ENCODE measurements at regions not wholly inside any gene's neighbourhood (a gene's known extent, or its start where the extent isn't known, plus 50 kb on each side); places are given as distances from the start of the nearest gene placed in this dataset.

DNA sequence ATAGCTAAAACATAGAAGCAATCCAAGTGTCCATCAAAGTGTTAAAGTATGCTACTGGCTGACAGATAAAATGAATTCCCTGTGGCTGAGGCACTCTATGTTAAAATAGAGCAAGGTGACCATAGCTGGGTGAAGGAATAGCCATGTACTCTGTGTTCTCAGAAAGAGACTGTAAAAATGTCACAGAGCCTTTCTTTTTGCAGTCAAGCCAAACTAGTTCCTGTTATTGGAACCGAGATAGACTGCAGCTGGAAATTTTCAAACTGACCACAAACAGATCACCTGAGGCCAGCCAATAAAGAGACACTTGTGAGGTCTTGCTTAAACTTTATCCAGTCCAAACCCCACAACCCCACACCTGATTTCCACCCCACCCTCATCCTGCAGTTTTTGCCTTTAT lies 422.8 kb upstream of the NAALADL2 start:
- no peaks in the 10 kb centered on the region for H3K36me3 ChIP-seq (ENCODE audit: control insufficient read depth, low read length)
- H3K9me2 ChIP-seq (replicated peaks; ENCODE audit: control insufficient read depth, low read length) = no peaks in the 10 kb centered on the region
- no peak overlapping the region for H3K4me2 ChIP-seq (ENCODE audit: low read length)
- no peaks in the 10 kb centered on the region for H3K9me3 ChIP-seq (ENCODE audit: control insufficient read depth, insufficient read depth, low read length)
- no peaks in the 10 kb centered on the region for H3F3A ChIP-seq (ENCODE audit: control insufficient read depth, insufficient read depth)
- no peaks in the 10 kb centered on the region for H4K20me1 ChIP-seq (ENCODE audit: control insufficient read depth, insufficient read depth, low read depth, low read length)
- no peak overlapping the region for H3K27ac ChIP-seq (ENCODE audit: low read depth, low read length)
- no peaks in the 10 kb centered on the region for H3K79me2 ChIP-seq (ENCODE audit: control insufficient read depth, low read length)
- TF ChIP-seq, protein P1, sequence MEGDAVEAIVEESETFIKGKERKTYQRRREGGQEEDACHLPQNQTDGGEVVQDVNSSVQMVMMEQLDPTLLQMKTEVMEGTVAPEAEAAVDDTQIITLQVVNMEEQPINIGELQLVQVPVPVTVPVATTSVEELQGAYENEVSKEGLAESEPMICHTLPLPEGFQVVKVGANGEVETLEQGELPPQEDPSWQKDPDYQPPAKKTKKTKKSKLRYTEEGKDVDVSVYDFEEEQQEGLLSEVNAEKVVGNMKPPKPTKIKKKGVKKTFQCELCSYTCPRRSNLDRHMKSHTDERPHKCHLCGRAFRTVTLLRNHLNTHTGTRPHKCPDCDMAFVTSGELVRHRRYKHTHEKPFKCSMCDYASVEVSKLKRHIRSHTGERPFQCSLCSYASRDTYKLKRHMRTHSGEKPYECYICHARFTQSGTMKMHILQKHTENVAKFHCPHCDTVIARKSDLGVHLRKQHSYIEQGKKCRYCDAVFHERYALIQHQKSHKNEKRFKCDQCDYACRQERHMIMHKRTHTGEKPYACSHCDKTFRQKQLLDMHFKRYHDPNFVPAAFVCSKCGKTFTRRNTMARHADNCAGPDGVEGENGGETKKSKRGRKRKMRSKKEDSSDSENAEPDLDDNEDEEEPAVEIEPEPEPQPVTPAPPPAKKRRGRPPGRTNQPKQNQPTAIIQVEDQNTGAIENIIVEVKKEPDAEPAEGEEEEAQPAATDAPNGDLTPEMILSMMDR (IDR thresholded peaks at IDR 0.05; ENCODE audit: low read depth, low read length, poor library complexity, severe bottlenecking) = no peak
- TF ChIP-seq EZH2phosphoT487 (IDR thresholded peaks at IDR 0.05; ENCODE audit: borderline replicate concordance, low read length) = no peak
- peaks cover 6% of the 10 kb centered on the region for H3K27me3 ChIP-seq (ENCODE audit: control insufficient read depth, low read length)
- peaks cover 6% of the 10 kb centered on the region for H3K4me1 ChIP-seq (ENCODE audit: control insufficient read depth, low read length)
- H3K4me3 ChIP-seq (ENCODE audit: low read length) = no peak overlapping the region

DNA sequence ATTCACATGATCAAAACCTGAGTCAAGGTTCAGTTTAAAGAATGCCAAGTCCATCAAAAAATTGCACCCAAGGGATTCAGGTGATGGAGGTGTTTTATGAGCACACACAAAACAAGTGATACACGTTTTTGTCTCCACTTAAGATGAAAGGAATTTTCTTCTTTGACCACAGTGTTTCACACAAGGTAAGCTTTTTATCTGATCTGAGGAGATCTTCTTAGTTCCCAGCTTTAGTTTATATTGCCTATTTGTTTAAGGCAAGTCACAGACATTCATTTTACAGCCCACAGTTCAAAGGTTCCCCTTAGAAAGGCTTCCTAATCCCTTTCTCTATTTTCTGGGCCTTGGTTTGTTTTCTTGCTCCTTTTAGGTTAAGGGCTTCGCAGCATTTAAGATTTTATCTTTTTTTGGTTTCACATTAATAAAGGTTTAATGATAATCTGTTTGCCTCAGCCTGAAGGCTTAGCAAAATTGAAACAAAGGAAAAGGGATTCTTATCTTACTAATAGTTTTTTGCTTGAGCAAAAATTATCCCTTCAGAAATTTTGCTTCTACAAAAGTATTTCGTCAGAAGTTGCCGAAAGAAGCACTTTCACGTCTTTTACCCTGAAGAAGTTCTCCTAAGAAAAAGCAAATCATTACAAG lies 420.5 kb upstream of the NAALADL2 start:
- Histone ChIP-seq H3K9me3 (ENCODE audit: control insufficient read depth, insufficient read depth, low read length) (no peaks in the 10 kb centered on the region), H3K9me2 (replicated peaks; ENCODE audit: control insufficient read depth, low read length) (no peaks in the 10 kb centered on the region), H3K27ac (ENCODE audit: low read depth, low read length) (no peak overlapping the region), H3K4me3 (ENCODE audit: low read length) (no peak overlapping the region), H4K20me1 (ENCODE audit: control insufficient read depth, insufficient read depth, low read depth, low read length) (no peaks in the 10 kb centered on the region), H3F3A (ENCODE audit: control insufficient read depth, insufficient read depth) (no peaks in the 10 kb centered on the region), H3K4me2 (ENCODE audit: low read length) (no peak overlapping the region), H3K79me2 (ENCODE audit: control insufficient read depth, low read length) (no peaks in the 10 kb centered on the region), H3K27me3 (ENCODE audit: control insufficient read depth, low read length) (peaks cover 15% of the 10 kb centered on the region), H3K36me3 (ENCODE audit: control insufficient read depth, low read length) (no peaks in the 10 kb centered on the region), H3K4me1 (ENCODE audit: control insufficient read depth, low read length) (peaks cover 13% of the 10 kb centered on the region)
- no peak for TF ChIP-seq EZH2phosphoT487 (IDR thresholded peaks at IDR 0.05; ENCODE audit: borderline replicate concordance, low read length)
- TF ChIP-seq, protein P1 (IDR thresholded peaks at IDR 0.05; ENCODE audit: low read depth, low read length, poor library complexity, severe bottlenecking) = no peak

DNA sequence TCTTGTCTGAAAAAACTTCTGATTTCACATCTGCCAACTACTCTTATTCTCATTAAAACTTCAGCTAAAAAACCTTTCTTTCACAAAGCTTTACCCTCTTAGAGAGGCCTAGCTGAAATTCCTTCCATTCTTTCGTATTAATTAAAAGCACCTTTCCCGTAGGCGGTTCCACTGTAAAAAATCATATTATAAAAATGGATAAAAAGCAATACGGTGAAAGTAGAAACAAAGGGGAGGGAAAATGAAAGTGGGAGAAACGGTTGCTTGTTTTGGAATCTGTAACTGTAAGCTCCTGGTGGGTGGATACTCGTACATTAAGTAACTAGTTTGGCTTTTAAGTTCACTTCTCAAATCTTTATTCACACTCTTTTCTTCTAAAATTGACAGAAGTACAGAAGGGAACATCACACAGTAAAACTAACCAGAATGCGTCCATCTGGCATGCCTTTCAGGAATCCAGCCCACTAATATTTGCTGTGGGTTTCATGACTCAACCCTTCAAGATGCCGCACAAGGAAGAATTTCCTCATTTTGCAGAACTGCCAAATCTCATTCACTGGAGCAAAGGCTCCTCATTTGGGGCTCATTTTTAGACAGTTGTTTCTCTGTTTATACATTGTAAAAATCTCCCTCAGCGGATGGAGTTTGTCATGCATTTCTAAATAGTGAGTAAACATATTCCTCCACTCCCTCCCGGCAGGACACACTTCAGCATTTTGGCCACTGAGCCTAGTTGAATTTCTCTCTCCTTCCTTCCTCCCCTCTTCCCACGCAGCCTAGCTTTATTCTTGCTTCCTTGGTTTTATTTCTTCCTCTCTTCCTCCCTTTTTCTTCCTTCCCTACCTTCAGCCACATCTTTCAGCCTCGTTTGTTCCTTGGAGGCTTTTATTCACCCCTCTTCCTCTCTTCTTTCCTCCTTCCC lies 419.5 kb upstream of the NAALADL2 start:
- Histone ChIP-seq H3F3A (ENCODE audit: control insufficient read depth, insufficient read depth) (no peaks in the 10 kb centered on the region), H3K27me3 (ENCODE audit: control insufficient read depth, low read length) (peaks cover 15% of the 10 kb centered on the region), H3K79me2 (ENCODE audit: control insufficient read depth, low read length) (no peaks in the 10 kb centered on the region), H3K9me3 (ENCODE audit: control insufficient read depth, insufficient read depth, low read length) (no peaks in the 10 kb centered on the region), H3K4me3 (ENCODE audit: low read length) (peak overlapping the region; percentile 77), H3K27ac (ENCODE audit: low read depth, low read length) (no peak overlapping the region), H3K9me2 (replicated peaks; ENCODE audit: control insufficient read depth, low read length) (no peaks in the 10 kb centered on the region), H3K36me3 (ENCODE audit: control insufficient read depth, low read length) (no peaks in the 10 kb centered on the region), H3K4me2 (ENCODE audit: low read length) (peak overlapping the region; percentile 83), H4K20me1 (ENCODE audit: control insufficient read depth, insufficient read depth, low read depth, low read length) (no peaks in the 10 kb centered on the region), H3K4me1 (ENCODE audit: control insufficient read depth, low read length) (peaks cover 13% of the 10 kb centered on the region)
- no peak for TF ChIP-seq EZH2phosphoT487 (IDR thresholded peaks at IDR 0.05; ENCODE audit: borderline replicate concordance, low read length)
- TF ChIP-seq, protein P1 (IDR thresholded peaks at IDR 0.05; ENCODE audit: low read depth, low read length, poor library complexity, severe bottlenecking) = no peak
